ENCODE measurements at regions not wholly inside any gene's neighbourhood (a gene's known extent, or its start where the extent isn't known, plus 50 kb on each side); places are given as distances from the start of the nearest gene placed in this dataset.

DNA sequence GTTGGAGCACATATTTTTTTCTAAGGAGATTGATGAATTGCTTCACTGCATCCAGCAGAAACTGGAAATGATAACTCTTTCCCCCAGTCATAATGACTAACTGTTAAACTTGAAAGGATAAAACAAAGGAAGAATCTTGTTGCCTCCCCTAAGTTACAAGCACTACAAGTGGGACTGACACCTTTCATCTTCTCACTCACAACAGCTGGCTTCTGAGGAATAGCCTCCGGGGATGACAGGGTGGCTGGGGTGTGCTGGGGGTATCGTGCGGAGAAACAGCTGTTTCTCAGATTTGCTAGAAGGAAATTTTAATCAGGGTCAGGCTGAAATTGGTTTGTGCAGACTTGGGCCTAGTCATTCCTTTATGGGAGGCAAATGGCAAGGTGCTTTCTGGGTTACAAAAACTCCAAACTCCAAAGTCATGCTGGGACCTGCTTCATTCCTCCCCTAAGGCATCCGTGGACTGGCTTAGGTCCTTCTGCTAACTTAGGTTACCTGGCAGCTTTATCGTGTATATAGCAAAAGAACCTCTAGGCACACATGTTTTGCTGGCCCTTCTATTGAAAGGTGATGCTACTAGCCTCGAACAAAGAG is 557.2 kb downstream of the TOX3 start:
- intact Hi-C loops (cut with micrococcal nuclease; ENCODE audit: unreplicated experiment) = no loop called here
- FAIRE-seq = no peak

More for the DNA sequence above, 557.2 kb downstream of the TOX3 start:
- Histone ChIP-seq H3K27ac (ENCODE audit: extremely low read length, insufficient read depth, low read length) (no peak overlapping the region), H4K20me1 (ENCODE audit: insufficient read depth, low read length) (no peaks in the 10 kb centered on the region), H3K79me2 (ENCODE audit: insufficient read depth, low read length) (no peaks in the 10 kb centered on the region), H3K36me3 (replicated peaks in 1 of 2; ENCODE audit: control insufficient read depth in 1 of 2, insufficient read depth in 2 of 2, low read length in 2 of 2) (no peaks in the 10 kb centered on the region), H3K4me1 (ENCODE audit: insufficient read depth, low read length) (no peaks in the 10 kb centered on the region), H3K4me3 (replicated peaks in 1 of 3; ENCODE audit: insufficient read depth in 1 of 3, low read depth in 2 of 3, low read length in 3 of 3) (no peak overlapping the region), H2AFZ (ENCODE audit: low read length) (no peak overlapping the region), H3K9ac (ENCODE audit: insufficient read depth, low read depth, low read length) (no peak overlapping the region), H3K4me2 (ENCODE audit: low read depth, low read length) (no peak overlapping the region), H3K27me3 (ENCODE audit: control insufficient read depth in 1 of 2, insufficient read depth in 2 of 2, low read length in 2 of 2) (no peaks in the 10 kb centered on the region), H3K9me3 (ENCODE audit: low read length) (no peaks in the 10 kb centered on the region)
- TF ChIP-seq, protein P1, sequence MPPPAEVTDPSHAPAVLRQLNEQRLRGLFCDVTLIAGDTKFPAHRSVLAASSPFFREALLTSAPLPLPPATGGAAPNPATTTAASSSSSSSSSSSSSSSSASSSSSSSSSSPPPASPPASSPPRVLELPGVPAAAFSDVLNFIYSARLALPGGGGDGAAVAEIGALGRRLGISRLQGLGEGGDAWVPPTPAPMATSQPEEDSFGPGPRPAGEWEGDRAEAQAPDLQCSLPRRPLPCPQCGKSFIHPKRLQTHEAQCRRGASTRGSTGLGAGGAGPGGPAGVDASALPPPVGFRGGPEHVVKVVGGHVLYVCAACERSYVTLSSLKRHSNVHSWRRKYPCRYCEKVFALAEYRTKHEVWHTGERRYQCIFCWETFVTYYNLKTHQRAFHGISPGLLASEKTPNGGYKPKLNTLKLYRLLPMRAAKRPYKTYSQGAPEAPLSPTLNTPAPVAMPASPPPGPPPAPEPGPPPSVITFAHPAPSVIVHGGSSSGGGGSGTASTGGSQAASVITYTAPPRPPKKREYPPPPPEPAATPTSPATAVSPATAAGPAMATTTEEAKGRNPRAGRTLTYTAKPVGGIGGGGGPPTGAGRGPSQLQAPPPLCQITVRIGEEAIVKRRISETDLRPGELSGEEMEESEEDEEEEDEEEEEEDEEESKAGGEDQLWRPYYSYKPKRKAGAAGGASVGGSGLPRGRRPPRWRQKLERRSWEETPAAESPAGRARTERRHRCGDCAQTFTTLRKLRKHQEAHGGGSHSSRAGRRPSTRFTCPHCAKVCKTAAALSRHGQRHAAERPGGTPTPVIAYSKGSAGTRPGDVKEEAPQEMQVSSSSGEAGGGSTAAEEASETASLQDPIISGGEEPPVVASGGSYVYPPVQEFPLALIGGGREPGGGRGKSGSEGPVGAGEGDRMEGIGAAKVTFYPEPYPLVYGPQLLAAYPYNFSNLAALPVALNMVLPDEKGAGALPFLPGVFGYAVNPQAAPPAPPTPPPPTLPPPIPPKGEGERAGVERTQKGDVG (CRISPR knock-in tag; IDR thresholded peaks at IDR 0.05; ENCODE audit: borderline replicate concordance) = no peak
- TF ChIP-seq, protein P2, sequence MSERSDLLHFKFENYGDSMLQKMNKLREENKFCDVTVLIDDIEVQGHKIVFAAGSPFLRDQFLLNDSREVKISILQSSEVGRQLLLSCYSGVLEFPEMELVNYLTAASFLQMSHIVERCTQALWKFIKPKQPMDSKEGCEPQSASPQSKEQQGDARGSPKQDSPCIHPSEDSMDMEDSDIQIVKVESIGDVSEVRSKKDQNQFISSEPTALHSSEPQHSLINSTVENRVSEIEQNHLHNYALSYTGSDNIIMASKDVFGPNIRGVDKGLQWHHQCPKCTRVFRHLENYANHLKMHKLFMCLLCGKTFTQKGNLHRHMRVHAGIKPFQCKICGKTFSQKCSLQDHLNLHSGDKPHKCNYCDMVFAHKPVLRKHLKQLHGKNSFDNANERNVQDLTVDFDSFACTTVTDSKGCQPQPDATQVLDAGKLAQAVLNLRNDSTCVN (CRISPR knock-in tag; IDR thresholded peaks at IDR 0.05; ENCODE audit: borderline replicate concordance) = no peak
- TF ChIP-seq PRPF4 (IDR thresholded peaks at IDR 0.05; ENCODE audit: low read depth, low read length, poor library complexity, severe bottlenecking) = no peak
- no peak for TF ChIP-seq ZNF383 (CRISPR knock-in tag; IDR thresholded peaks at IDR 0.05; ENCODE audit: borderline replicate concordance)
- no peak for TF ChIP-seq PCBP1 (IDR thresholded peaks at IDR 0.05; ENCODE audit: borderline replicate concordance, low read depth, low read length)
- TF ChIP-seq, protein P3, sequence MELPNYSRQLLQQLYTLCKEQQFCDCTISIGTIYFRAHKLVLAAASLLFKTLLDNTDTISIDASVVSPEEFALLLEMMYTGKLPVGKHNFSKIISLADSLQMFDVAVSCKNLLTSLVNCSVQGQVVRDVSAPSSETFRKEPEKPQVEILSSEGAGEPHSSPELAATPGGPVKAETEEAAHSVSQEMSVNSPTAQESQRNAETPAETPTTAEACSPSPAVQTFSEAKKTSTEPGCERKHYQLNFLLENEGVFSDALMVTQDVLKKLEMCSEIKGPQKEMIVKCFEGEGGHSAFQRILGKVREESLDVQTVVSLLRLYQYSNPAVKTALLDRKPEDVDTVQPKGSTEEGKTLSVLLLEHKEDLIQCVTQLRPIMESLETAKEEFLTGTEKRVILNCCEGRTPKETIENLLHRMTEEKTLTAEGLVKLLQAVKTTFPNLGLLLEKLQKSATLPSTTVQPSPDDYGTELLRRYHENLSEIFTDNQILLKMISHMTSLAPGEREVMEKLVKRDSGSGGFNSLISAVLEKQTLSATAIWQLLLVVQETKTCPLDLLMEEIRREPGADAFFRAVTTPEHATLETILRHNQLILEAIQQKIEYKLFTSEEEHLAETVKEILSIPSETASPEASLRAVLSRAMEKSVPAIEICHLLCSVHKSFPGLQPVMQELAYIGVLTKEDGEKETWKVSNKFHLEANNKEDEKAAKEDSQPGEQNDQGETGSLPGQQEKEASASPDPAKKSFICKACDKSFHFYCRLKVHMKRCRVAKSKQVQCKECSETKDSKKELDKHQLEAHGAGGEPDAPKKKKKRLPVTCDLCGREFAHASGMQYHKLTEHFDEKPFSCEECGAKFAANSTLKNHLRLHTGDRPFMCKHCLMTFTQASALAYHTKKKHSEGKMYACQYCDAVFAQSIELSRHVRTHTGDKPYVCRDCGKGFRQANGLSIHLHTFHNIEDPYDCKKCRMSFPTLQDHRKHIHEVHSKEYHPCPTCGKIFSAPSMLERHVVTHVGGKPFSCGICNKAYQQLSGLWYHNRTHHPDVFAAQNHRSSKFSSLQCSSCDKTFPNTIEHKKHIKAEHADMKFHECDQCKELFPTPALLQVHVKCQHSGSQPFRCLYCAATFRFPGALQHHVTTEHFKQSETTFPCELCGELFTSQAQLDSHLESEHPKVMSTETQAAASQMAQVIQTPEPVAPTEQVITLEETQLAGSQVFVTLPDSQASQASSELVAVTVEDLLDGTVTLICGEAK (IDR thresholded peaks at IDR 0.05) = no peak
- TF ChIP-seq, protein P3 (CRISPR knock-in tag; IDR thresholded peaks at IDR 0.05) = no peak
- TF ChIP-seq GTF2F1 (IDR thresholded peaks at IDR 0.05; ENCODE audit: low read length) = no peak
- WGBS (ENCODE audit: low lambda C conversion rate) = 16% methylated on average over 5 of the region's 6 CpGs
- CTCF ChIA-PET (ENCODE audit: low intra/inter-chr PET ratio, low total read pairs) = no interaction called here
- no TSS peak for BruUV-seq (replicated peaks)
- POLR2A ChIA-PET = no interaction called here
- DNase-seq (ENCODE audit: low spot score) (no peak), ATAC-seq (no peak)
- in situ Hi-C loops (cut with HindIII; ENCODE audit: extremely low pct_ligation_motif_present, low pct_unique_long_range_greater_than_20kb) = no loop called here
